Body of pancreas (tissue), 4 donors: ENCODE measurements at regions not wholly inside any gene's neighbourhood (a gene's known extent, or its start where the extent isn't known, plus 50 kb on each side); places are given as distances from the start of the nearest gene placed in this dataset.
"Not testable (repeated sequence)": the region's sequence is repeated elsewhere in the genome, so short reads cannot be mapped to it uniquely, and the experiment has no call there.

Source experiments
- CTCF ChIP-seq, 7 experiments: fragments of 450-650 bp in 4 of 7; fragments of 200-600 bp in 3 of 7; sonication (generic) in 3 of 7; IDR thresholded peaks; one replicate each; pipeline ENCODE4 v1.5.1; 2016 to 2019; ENCODE audit warnings: antibody characterized with exemption in 7 of 7
- POLR2A ChIP-seq, 3 donors: fragments of 450-650 bp; IDR thresholded peaks; one replicate each; pipeline ENCODE4 v1.6.1; 2016; ENCODE audit warnings: antibody characterized with exemption in 3 of 3, mild to moderate bottlenecking in 2 of 3

- TF ChIP-seq CTCF, POLR2A (IDR thresholded peaks at IDR 0.05): not testable (repeated sequence)
Measured at GRCh38 chr9:115473032-115473431, 355.1 kb upstream of the TNC start.
